GM19023 (cell line): ENCODE measurements at regions not wholly inside any gene's neighbourhood (a gene's known extent, or its start where the extent isn't known, plus 50 kb on each side); places are given as distances from the start of the nearest gene placed in this dataset.

Source experiments
- ATAC-seq: cut with Tn5 transposase; IDR thresholded peaks from one replicate; pipeline ENCODE4 v1.9.1; 2021; ENCODE audit warnings: mild to moderate bottlenecking, moderate library complexity; ENCODE audit not compliant: unreplicated experiment

GRCh38 chr4:17187003-17187402 is 288.6 kb upstream of the LDB2 start:
- ATAC-seq = no peak

- ATAC-seq = no peak
Observed at GRCh38 chr4:17182888-17183287, 284.4 kb upstream of the LDB2 start.

GRCh38 chr4:17174751-17175150 is 276.3 kb upstream of the LDB2 start:
- ATAC-seq = no peak

- no peak for ATAC-seq
Observed at GRCh38 chr4:17173300-17173699, 274.9 kb upstream of the LDB2 start.

GRCh38 chr4:17170131-17170530 is 271.7 kb upstream of the LDB2 start:
- no peak for ATAC-seq

- ATAC-seq = no peak
Observed at GRCh38 chr4:17169699-17170098, 271.3 kb upstream of the LDB2 start.

- no peak for ATAC-seq
Observed at GRCh38 chr4:17168571-17168970, 270.1 kb upstream of the LDB2 start.

- ATAC-seq = no peak
Observed at GRCh38 chr4:17166954-17167353, 268.5 kb upstream of the LDB2 start.

GRCh38 chr4:17165286-17165685 is 266.8 kb upstream of the LDB2 start:
- ATAC-seq = no peak

GRCh38 chr4:17164666-17165065 is 266.2 kb upstream of the LDB2 start:
- ATAC-seq = no peak

GRCh38 chr4:17163156-17163771 is 264.8 kb upstream of the LDB2 start:
- no peak for ATAC-seq

GRCh38 chr4:17157304-17157703 is 258.9 kb upstream of the LDB2 start:
- ATAC-seq = no peak

- no peak for ATAC-seq
Observed at GRCh38 chr4:17155486-17155885, 257.0 kb upstream of the LDB2 start.

GRCh38 chr4:17153572-17153971 is 255.1 kb upstream of the LDB2 start:
- ATAC-seq = no peak

- ATAC-seq = no peak
Observed at GRCh38 chr4:17152941-17153540, 254.6 kb upstream of the LDB2 start.

GRCh38 chr4:17142232-17142711 is 243.8 kb upstream of the LDB2 start:
- ATAC-seq = no peak

- ATAC-seq = no peak
Observed at GRCh38 chr4:17138847-17139246, 240.4 kb upstream of the LDB2 start.

- ATAC-seq = no peak
Observed at GRCh38 chr4:17134565-17134964, 236.1 kb upstream of the LDB2 start.

- no peak for ATAC-seq
Observed at GRCh38 chr4:17134100-17134499, 235.7 kb upstream of the LDB2 start.

GRCh38 chr4:17132226-17132625 is 233.8 kb upstream of the LDB2 start:
- ATAC-seq = no peak

GRCh38 chr4:17128268-17128667 is 229.8 kb upstream of the LDB2 start:
- ATAC-seq = no peak

- ATAC-seq = no peak
Observed at GRCh38 chr4:17126321-17126966, 228.0 kb upstream of the LDB2 start.
